ENCODE measurements at regions not wholly inside any gene's neighbourhood (a gene's known extent, or its start where the extent isn't known, plus 50 kb on each side); places are given as distances from the start of the nearest gene placed in this dataset.
"Not testable (repeated sequence)": the region's sequence is repeated elsewhere in the genome, so short reads cannot be mapped to it uniquely, and the experiment has no call there.

GRCh38 chr3:82410366-82410765, 648.9 kb upstream of the GBE1 start:
- DNase-seq (ENCODE audit: low read depth): no peak

DNA sequence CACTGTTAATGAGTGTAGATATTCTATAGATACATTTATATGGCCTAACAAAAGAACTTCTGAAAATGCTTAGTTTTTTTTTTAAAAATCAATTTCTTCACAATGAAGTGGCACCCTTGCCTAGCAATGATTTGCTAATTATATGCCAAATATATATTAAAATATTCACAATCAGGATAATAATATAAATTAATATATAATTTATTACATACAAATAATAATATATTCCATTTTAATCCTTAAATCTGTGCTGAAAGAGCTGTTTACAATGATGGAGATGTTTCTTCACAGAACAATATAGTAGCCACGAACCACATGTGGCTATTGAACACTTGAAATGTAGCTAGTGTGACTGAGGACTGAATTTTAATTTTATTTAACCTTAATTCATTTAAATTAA, 648.4 kb upstream of the GBE1 start:
- no peak for DNase-seq (ENCODE audit: low read depth)

GRCh38 chr3:82392203-82392775, 630.8 kb upstream of the GBE1 start:
- DNase-seq (ENCODE audit: low read depth): no peak

- no peak for DNase-seq (ENCODE audit: low read depth)
These were observed 629.4 kb upstream of the GBE1 start for GRCh38 chr3:82390868-82391267.

- DNase-seq (ENCODE audit: low read depth): no peak
These were observed 625.2 kb upstream of the GBE1 start for GRCh38 chr3:82386647-82387046.

DNA sequence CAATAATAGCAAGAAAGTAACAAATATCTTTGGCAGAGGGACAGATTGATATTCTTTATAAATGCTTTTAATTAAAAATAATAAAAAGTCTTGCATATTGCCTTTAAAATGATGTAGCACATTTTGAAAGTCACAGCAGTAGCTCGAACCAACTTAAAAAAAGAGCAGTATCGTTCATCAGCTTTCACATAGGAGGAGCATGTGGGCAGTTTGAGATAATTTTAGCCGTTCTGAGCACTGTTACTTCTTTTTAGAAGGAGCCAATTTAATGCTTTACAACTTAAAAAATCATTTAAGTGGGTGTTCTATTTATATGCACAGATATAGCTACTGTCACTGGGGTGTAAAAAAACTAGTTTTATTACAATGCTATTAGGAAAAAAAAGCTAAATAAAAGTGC, 622.7 kb upstream of the GBE1 start:
- DNase-seq (ENCODE audit: low read depth): no peak

- DNase-seq (ENCODE audit: low read depth): no peak
These were observed 621.4 kb upstream of the GBE1 start for GRCh38 chr3:82382831-82383230.

DNA sequence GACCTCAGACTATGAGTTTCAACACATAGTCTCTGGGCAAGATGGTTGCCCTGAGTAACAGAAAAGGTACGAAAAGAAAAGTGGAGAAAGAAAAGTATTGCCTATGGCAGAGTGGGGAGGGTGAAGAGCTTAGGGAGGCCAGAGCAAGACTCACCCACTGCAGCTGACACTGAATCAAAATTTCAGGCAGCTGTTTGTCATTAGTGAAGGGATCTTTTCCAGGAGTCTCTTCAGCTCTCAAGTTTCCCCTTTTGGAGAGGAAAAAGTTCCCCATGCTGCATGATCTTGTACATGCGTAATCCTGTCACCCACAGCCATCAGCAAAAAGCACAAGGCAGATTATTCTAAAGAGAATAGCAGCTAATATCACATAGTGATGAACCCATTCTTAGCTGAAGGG, 616.9 kb upstream of the GBE1 start:
- DNase-seq (ENCODE audit: low read depth): no peak

DNA sequence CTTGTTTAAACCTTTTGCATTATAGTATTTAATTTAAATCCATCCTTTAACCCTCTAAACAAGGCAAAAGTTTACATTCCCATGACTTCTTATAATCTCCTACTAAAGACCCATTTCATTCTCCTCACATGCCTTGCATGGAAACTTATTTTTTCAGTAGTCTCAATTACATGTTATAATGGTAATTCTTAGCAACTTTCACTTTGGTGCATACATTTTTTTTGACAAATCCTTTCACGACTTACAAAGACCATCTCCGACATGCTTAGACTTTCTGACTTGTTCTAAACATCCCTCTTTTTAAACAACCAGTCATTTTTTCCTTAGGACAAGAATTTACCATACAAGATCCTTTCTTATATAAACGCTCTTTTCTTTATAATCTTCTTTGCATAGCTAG, 615.4 kb upstream of the GBE1 start:
- DNase-seq (ENCODE audit: low read depth): no peak

- not testable (repeated sequence) for DNase-seq (ENCODE audit: low read depth)
These were observed 612.4 kb upstream of the GBE1 start for GRCh38 chr3:82373833-82374232.

- DNase-seq (ENCODE audit: low read depth): no peak
These were observed 603.4 kb upstream of the GBE1 start for GRCh38 chr3:82364827-82365226.

- DNase-seq (ENCODE audit: low read depth): no peak
These were observed 601.7 kb upstream of the GBE1 start for GRCh38 chr3:82363131-82363530.

GRCh38 chr3:82355228-82355627, 593.8 kb upstream of the GBE1 start:
- DNase-seq (ENCODE audit: low read depth): no peak

DNA sequence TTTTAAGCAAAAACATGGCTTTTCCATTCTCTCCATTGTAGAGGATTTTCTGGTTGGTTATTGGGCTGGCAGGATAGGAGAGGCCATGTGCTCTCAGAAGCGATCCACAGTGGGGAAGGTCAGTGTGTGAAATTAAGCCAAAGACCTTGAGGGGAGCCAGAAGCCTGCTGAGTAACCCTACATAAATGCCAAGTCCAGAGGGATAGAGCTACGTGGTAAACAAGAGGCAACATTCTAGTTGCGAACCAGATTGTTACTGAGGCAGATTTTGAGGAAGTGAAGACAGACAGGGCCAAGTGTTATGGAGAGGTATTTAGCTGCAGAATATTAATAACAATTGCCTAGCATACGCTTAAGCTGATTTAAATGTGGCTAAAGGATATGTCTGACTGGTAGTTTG, 592.8 kb upstream of the GBE1 start:
- DNase-seq (ENCODE audit: low read depth): no peak

GRCh38 chr3:82353306-82354171, 592.1 kb upstream of the GBE1 start:
- no peak for DNase-seq (ENCODE audit: low read depth)

DNA sequence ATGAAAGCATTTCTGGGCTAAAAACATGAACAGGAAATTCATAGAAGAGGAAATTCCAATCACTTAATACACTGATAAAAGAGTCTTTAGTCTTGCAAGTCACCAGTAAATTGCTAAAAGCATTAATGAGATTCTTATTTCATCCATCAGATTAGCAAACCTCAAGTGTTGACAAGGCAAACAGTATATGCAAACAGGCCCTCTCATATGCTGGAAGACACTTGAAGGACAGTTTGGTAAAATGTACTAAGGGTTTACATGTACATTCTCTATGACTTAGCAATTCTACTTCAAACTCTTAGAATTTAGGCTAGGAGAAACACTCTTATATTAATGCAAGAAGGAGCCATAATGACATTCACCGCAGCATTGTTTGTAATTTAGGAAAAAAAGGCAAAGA, 586.1 kb upstream of the GBE1 start:
- DNase-seq (ENCODE audit: low read depth): no peak

GRCh38 chr3:82342521-82342920, 581.1 kb upstream of the GBE1 start:
- DNase-seq (ENCODE audit: low read depth): no peak

DNA sequence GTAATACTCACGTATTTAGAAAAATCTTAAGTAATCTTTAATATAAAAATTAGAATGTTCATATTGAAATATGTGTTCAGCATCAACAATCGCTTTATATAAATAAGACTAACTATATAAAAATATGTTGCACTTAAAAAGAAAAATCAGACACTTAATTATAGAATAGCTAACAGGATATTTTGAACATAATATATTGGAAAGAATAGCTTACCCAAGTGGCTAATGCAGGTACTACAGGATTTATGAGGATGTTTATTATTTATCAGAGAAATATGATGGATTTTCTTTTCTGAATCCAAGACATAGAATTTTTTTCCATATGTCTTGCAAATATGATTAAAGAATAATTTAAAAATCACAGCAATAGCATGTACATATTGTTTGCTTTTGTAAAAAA, 567.9 kb upstream of the GBE1 start:
- no peak for DNase-seq (ENCODE audit: low read depth)

DNA sequence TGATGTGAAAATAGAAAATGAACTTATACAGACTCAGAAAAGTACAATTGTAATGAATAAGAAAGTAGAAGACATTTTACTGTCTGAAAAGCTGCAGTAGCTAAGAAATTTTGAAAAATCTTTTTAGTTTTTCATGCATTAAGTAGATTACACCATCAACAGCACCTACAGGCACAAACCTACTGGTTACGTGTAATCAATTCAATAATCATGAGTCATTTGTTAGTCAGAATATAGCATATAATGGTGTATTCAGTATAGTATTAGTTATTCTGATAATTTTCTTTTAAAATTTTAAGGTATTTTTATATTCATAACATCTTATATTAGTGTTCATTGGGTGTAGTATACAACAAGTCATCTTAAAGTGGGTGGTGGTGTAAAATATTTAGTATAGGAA, 550.5 kb upstream of the GBE1 start:
- DNase-seq (ENCODE audit: low read depth): no peak

- DNase-seq (ENCODE audit: low read depth): no peak
These were observed 547.3 kb upstream of the GBE1 start for GRCh38 chr3:82308755-82309154.

DNA sequence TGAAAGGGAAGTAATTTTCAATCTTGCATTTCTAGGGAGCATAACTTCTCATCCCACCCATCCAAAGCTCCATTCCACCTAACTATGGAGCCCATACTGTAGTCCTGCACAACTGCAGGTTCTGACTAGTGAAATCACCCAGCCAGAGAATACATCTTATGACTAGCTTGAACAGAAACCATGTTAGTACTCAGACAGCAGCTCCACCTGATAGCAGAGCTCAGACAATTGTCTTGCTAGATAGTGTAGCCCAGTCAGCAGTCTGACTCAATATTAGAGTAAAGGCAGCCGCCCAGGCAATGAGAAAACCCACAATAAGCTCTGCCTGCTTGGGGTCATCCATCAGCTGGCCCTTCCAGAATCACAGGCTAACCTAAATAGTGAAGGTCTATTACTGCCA, 544.7 kb upstream of the GBE1 start:
- DNase-seq (ENCODE audit: low read depth): no peak

- no peak for DNase-seq (ENCODE audit: low read depth)
These were observed 533.2 kb upstream of the GBE1 start for GRCh38 chr3:82294609-82295008.

- no peak for DNase-seq (ENCODE audit: low read depth)
These were observed 532.4 kb upstream of the GBE1 start for GRCh38 chr3:82293867-82294266.

GRCh38 chr3:82293435-82293834, 532.0 kb upstream of the GBE1 start:
- no peak for DNase-seq (ENCODE audit: low read depth)

Data from stimulated activated CD8-positive, alpha-beta memory T cell treated with anti-CD3 and anti-CD28 coated beads, Interleukin-15, amount 100 ng/mL, for 1 hour (primary cell).